ENCODE measurements at regions not wholly inside any gene's neighbourhood (a gene's known extent, or its start where the extent isn't known, plus 50 kb on each side); places are given as distances from the start of the nearest gene placed in this dataset.

DNA sequence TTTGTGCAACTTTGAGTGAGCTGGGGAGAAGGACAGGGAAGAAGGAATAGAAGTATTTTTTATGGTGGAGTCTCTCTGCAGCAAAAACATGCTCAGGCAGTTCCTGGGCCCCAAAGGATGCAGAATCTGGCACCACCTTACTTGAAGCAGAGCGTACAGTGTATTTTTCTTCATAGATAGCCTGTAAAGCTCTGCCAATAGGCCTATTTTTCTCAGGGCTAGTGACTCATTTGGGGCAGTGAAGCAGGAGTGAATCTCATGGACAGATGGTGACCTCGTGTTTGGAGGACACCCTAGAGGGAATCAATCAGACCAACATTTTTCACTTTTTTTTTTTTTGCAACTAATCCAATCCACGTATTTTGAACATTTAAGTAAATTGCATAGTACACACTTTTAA is 268.1 kb upstream of the CXCR4 start:
- H3K4me1 ChIP-seq (ENCODE audit: control insufficient read depth in 1 of 2, extremely low read depth in 1 of 2, insufficient read depth in 2 of 2, low read length in 2 of 2), result peaks cover 11 to 14% of the 10 kb centered on the region in 2 experiments
- Mint-ChIP-seq H3K27ac (no peak overlapping the region), H3K4me3 (no peak overlapping the region), H3K9me3 (no peaks in the 10 kb centered on the region), H3K4me1 (peaks cover 40 to 44% (median 43%) of the 10 kb centered on the region in 3 donors), H3K36me3 (no peaks in the 10 kb centered on the region), H3K27me3 (no peaks in the 10 kb centered on the region)
- DNase-seq (no peak), ATAC-seq (replicated peaks in 1 of 4) (no peak)
- H3K36me3 ChIP-seq (ENCODE audit: control insufficient read depth in 2 of 2, extremely low read depth in 1 of 2, insufficient read depth in 1 of 2, low read length in 1 of 2), result no peaks in the 10 kb centered on the region
- CTCF ChIA-PET, result interaction anchor here (0.9 to 14.1 kb wide), 3 partner anchors 10 to 472 kb away, joined by 3 to 287 read pairs (median 104); no protein-coding TSS in a partner anchor
- H3K4me3 ChIP-seq (ENCODE audit: control insufficient read depth in 1 of 2, extremely low read depth in 1 of 2, low read length in 1 of 2), result no peak overlapping the region
- no peaks in the 10 kb centered on the region for H3K9me3 ChIP-seq
- no peaks in the 10 kb centered on the region for H3K27me3 ChIP-seq (replicated peaks in 1 of 2; ENCODE audit: control insufficient read depth in 2 of 2, extremely low read depth in 1 of 2, insufficient read depth in 2 of 2, low read length in 1 of 2)
- 100% methylated on average over 2 of the region's 3 CpGs for WGBS (ENCODE audit: insufficient coverage)
- no peak overlapping the region for H3K27ac ChIP-seq (ENCODE audit: low read length)
- POLR2A ChIA-PET, result no interaction called here

DNA sequence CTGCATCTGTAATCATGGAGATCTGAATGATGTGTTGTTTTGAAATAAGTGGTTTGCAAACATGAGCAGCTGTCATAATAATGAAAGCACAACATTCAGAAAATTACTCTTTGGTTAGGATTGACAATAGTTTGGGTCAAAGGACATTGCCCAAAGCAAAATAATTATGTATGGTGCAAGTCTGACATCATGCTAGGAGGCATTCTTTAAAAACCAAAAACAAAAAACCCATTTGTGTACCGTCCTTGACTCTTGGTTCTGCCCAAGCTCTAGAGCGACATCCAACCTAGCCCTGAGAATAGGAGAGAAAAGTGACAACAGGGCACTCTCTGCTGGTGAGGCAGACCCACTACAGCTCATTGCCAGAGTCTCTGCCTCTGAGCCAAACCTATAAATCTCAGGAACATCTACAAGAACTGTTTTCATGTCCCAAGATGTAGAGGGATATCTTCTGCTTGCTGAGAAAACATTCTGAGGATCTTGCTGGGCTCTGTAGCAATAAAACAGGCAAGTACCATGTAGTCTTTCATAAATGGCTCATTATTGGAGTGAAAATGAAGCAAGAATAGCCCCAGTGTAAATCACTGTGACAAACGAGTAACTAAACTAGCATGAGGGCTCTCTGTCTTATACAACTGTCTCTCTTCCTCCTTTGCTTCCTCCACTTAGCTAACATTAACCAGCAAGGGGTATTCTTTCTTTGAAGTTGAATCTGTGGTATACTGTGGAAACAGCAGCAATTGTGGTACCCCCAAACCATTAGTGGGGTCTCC is 266.8 kb upstream of the CXCR4 start:
- H3K4me1 Mint-ChIP-seq, result peaks cover 38 to 42% (median 39%) of the 10 kb centered on the region in 3 donors
- no peaks in the 10 kb centered on the region for H3K36me3 Mint-ChIP-seq
- Histone ChIP-seq H3K27ac (ENCODE audit: low read length) (no peak overlapping the region), H3K9me3 (no peaks in the 10 kb centered on the region), H3K36me3 (ENCODE audit: control insufficient read depth in 2 of 2, extremely low read depth in 1 of 2, insufficient read depth in 1 of 2, low read length in 1 of 2) (no peaks in the 10 kb centered on the region), H3K4me3 (ENCODE audit: control insufficient read depth in 1 of 2, extremely low read depth in 1 of 2, low read length in 1 of 2) (no peak overlapping the region), H3K4me1 (ENCODE audit: control insufficient read depth in 1 of 2, extremely low read depth in 1 of 2, insufficient read depth in 2 of 2, low read length in 2 of 2) (peaks cover 11 to 14% of the 10 kb centered on the region in 2 experiments), H3K27me3 (replicated peaks in 1 of 2; ENCODE audit: control insufficient read depth in 2 of 2, extremely low read depth in 1 of 2, insufficient read depth in 2 of 2, low read length in 1 of 2) (no peaks in the 10 kb centered on the region)
- H3K27ac Mint-ChIP-seq, result peak overlapping the region in 1 of 2 donors; percentile 97
- H3K27me3 Mint-ChIP-seq, result no peaks in the 10 kb centered on the region
- ChIA-PET CTCF (interaction anchor here (0.5 to 14.1 kb wide), 32 partner anchors 8 to 1396 kb away, joined by 3 to 287 read pairs (median 4); partner anchors contain the start of genes DARS1 (in 1 of the 2) and MCM6 (in 1 of the 2)), POLR2A (interaction anchor here (0.5 to 1.4 kb wide), 9 partner anchors 248 to 471 kb away, joined by 3 to 5 read pairs (median 4); partner anchors contain the start of gene DARS1 (in 1 of the 2))
- H3K9me3 Mint-ChIP-seq, result no peaks in the 10 kb centered on the region
- peak overlapping the region in 1 of 3 donors; percentile 9 for H3K4me3 Mint-ChIP-seq
- DNase-seq (peak in 34 of 35 experiments; percentile 18 to 80 (median 48)), ATAC-seq (replicated peaks in 1 of 4) (peak; percentile 45 to 85 (median 76))
- WGBS (ENCODE audit: insufficient coverage), result no CpG with 5 or more reads among the region's 3 CpGs

DNA sequence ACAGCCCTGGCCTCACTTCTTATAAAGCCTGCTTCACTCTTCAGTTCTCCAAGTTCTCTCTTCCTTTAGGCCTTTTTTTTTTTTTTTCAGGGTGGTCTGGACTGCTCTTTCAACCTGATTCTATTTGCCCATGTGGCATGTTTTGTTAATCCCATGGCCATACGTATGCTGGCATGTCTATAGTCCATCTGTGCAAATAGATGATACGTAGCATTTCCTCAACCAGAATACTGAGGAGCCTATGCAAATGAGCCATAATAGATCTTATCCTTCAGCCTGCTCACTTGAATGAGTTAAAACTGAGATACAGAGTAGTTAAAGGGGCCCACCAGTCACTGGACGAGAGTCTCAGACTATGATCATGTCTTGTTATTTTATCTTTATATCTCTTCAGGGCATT is 265.2 kb upstream of the CXCR4 start:
- Mint-ChIP-seq H3K4me3 (peak overlapping the region in 2 of 3 donors; percentile 5 to 31), H3K4me1 (peaks cover 38 to 51% (median 48%) of the 10 kb centered on the region in 3 donors), H3K27me3 (no peaks in the 10 kb centered on the region), H3K9me3 (no peaks in the 10 kb centered on the region), H3K36me3 (no peaks in the 10 kb centered on the region), H3K27ac (peak overlapping the region; percentile 97)
- POLR2A ChIA-PET, result interaction anchor here (0.6 to 1.6 kb wide), 5 partner anchors 254 to 507 kb away, joined by 3 to 5 read pairs (median 3); partner anchors contain the start of genes CXCR4 (in 1 of the 2), DARS1 (in 1 of the 2) and MCM6 (in 1 of the 2)
- peak overlapping the region; percentile 70 for H3K27ac ChIP-seq (ENCODE audit: low read length)
- ATAC-seq (replicated peaks in 1 of 4) (no peak), DNase-seq (no peak)
- CTCF ChIA-PET, result interaction anchor here (0.5 to 14.1 kb wide), 10 partner anchors 56 to 1379 kb away, joined by 3 to 287 read pairs (median 4); partner anchors contain the start of gene DARS1 (in 1 of the 2)
- no CpG with 5 or more reads among the region's 3 CpGs for WGBS (ENCODE audit: insufficient coverage)
- no peaks in the 10 kb centered on the region for H3K36me3 ChIP-seq (ENCODE audit: control insufficient read depth in 2 of 2, extremely low read depth in 1 of 2, insufficient read depth in 1 of 2, low read length in 1 of 2)
- peaks cover 11 to 14% of the 10 kb centered on the region in 2 experiments for H3K4me1 ChIP-seq (ENCODE audit: control insufficient read depth in 1 of 2, extremely low read depth in 1 of 2, insufficient read depth in 2 of 2, low read length in 2 of 2)
- no peak overlapping the region for H3K4me3 ChIP-seq (ENCODE audit: control insufficient read depth in 1 of 2, extremely low read depth in 1 of 2, low read length in 1 of 2)
- H3K9me3 ChIP-seq, result no peaks in the 10 kb centered on the region
- H3K27me3 ChIP-seq (replicated peaks in 1 of 2; ENCODE audit: control insufficient read depth in 2 of 2, extremely low read depth in 1 of 2, insufficient read depth in 2 of 2, low read length in 1 of 2), result no peaks in the 10 kb centered on the region

DNA sequence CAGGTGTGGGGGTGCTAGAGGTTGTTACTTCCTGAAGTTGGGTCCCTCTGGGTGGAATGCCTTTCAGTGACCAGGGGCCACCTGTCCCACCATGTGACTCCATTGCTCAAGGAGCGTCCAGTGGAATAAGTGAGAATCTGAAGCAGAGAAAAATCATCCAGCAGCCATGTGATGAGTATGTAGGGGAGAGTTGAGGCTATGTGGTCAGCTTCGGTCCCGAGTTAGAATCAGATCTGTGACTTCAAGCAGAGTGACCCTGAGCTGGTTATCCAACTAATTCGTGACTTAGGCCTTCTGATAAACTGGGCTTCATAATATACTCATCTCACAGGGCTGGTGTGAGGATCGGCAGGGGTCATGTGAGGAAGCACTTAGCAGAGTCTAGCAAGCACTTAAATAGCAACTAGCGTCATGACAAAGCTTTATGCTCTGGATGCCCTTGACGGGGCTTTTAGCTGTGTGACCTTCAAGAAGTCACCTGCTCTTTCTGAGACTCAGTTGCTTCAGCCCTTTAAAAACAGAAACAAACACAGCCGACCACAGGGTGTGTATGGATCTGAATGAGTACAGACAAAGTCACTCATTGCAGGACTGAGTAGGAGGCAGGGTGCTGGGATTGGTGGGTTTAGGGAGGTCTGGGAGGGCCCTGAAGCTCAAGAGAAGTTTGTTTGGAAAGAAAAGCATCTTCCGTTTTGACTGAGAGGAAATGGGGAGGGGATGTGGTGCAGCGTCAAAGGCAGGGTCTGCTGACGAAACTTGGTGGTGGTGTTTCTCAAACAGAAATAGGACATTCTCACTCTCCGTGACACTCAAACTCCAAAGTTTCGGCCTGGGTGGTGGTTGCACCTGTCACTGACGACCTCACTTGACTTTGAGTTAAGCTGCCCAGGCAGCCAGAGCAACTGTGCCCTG is 264.0 kb upstream of the CXCR4 start:
- no peaks in the 10 kb centered on the region for H3K27me3 ChIP-seq (replicated peaks in 1 of 2; ENCODE audit: control insufficient read depth in 2 of 2, extremely low read depth in 1 of 2, insufficient read depth in 2 of 2, low read length in 1 of 2)
- H3K4me3 ChIP-seq (ENCODE audit: control insufficient read depth in 1 of 2, extremely low read depth in 1 of 2, low read length in 1 of 2), result no peak overlapping the region
- no peaks in the 10 kb centered on the region for H3K9me3 Mint-ChIP-seq
- no peaks in the 10 kb centered on the region for H3K36me3 Mint-ChIP-seq
- POLR2A ChIA-PET, result interaction anchor here (0.6 to 2.2 kb wide), 25 partner anchors 55 to 506 kb away, joined by 3 to 25 read pairs (median 4); partner anchors contain the start of genes CXCR4 (in 1 of the 2) and MCM6 (in 1 of the 2)
- ATAC-seq (replicated peaks in 1 of 4) (peak; percentile 62 to 90 (median 71)), DNase-seq (peak; percentile 34 to 92 (median 73))
- peaks cover 11 to 15% of the 10 kb centered on the region in 2 experiments for H3K4me1 ChIP-seq (ENCODE audit: control insufficient read depth in 1 of 2, extremely low read depth in 1 of 2, insufficient read depth in 2 of 2, low read length in 2 of 2)
- H3K4me3 Mint-ChIP-seq, result peak overlapping the region; percentile 31 to 69 (median 64)
- peak overlapping the region; percentile 97 for H3K27ac Mint-ChIP-seq
- 17% methylated on average over 6 of the region's 14 CpGs for WGBS (ENCODE audit: insufficient coverage)
- peak overlapping the region; percentile 70 for H3K27ac ChIP-seq (ENCODE audit: low read length)
- CTCF ChIA-PET, result interaction anchor here (0.6 to 14.1 kb wide), 16 partner anchors 9 to 467 kb away, joined by 3 to 287 read pairs (median 3); no protein-coding TSS in a partner anchor
- no peaks in the 10 kb centered on the region for H3K36me3 ChIP-seq (ENCODE audit: control insufficient read depth in 2 of 2, extremely low read depth in 1 of 2, insufficient read depth in 1 of 2, low read length in 1 of 2)
- no peaks in the 10 kb centered on the region for H3K9me3 ChIP-seq
- peaks cover 50 to 63% (median 59%) of the 10 kb centered on the region in 3 donors for H3K4me1 Mint-ChIP-seq
- H3K27me3 Mint-ChIP-seq, result no peaks in the 10 kb centered on the region

DNA sequence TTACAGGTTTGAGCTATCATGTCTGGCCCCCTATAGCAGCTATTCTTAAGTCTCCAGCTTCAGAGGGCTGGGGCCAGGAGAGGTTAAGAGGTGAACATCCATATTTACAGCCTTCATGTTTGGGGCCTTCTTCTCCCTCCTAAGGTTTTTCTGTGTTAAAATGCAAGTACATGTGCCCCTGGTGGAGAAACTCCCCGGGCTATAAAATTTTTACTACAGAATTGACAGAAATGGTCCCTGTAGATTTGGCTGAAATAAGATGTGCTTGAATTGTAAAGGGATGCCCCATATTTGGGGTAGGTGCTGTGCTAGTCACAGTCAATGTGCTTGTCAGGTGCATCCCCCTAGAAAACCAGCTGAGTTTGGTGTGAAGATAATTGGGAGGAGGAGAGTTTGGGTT is 263.3 kb upstream of the CXCR4 start:
- Histone ChIP-seq H3K27ac (ENCODE audit: low read length) (peak overlapping the region; percentile 70), H3K36me3 (ENCODE audit: control insufficient read depth in 2 of 2, extremely low read depth in 1 of 2, insufficient read depth in 1 of 2, low read length in 1 of 2) (no peaks in the 10 kb centered on the region), H3K4me3 (ENCODE audit: control insufficient read depth in 1 of 2, extremely low read depth in 1 of 2, low read length in 1 of 2) (no peak overlapping the region), H3K9me3 (no peaks in the 10 kb centered on the region), H3K27me3 (replicated peaks in 1 of 2; ENCODE audit: control insufficient read depth in 2 of 2, extremely low read depth in 1 of 2, insufficient read depth in 2 of 2, low read length in 1 of 2) (no peaks in the 10 kb centered on the region), H3K4me1 (ENCODE audit: control insufficient read depth in 1 of 2, extremely low read depth in 1 of 2, insufficient read depth in 2 of 2, low read length in 2 of 2) (peaks cover 11 to 22% of the 10 kb centered on the region in 2 experiments)
- Mint-ChIP-seq H3K27ac (peak overlapping the region; percentile 97), H3K36me3 (no peaks in the 10 kb centered on the region), H3K4me1 (peaks cover 56 to 70% (median 66%) of the 10 kb centered on the region in 3 donors), H3K9me3 (no peaks in the 10 kb centered on the region), H3K27me3 (no peaks in the 10 kb centered on the region), H3K4me3 (peak overlapping the region in 2 of 3 donors; percentile 31 to 59)
- no peak for ATAC-seq (replicated peaks in 1 of 4)
- CTCF ChIA-PET, result interaction anchor here (0.6 to 14.1 kb wide), 6 partner anchors 9 to 467 kb away, joined by 3 to 287 read pairs (median 6); no protein-coding TSS in a partner anchor
- DNase-seq, result no peak
- POLR2A ChIA-PET, result interaction anchor here (0.6 to 2.2 kb wide), 11 partner anchors 142 to 505 kb away, joined by 3 to 25 read pairs (median 6); partner anchors contain the start of gene MCM6 (in 1 of the 2)
- 80% methylated on average over 1 of the region's 1 CpG for WGBS (ENCODE audit: insufficient coverage)

Measured in T-cell (primary cell).